Adrenal gland (tissue), 5 donors: ENCODE measurements at regions not wholly inside any gene's neighbourhood (a gene's known extent, or its start where the extent isn't known, plus 50 kb on each side); places are given as distances from the start of the nearest gene placed in this dataset.

ENCODE experiments used
- POLR2A ChIP-seq, 2 donors: fragments of 450-650 bp; IDR thresholded peaks; one replicate each; pipeline ENCODE4 v1.6.1; 2017; ENCODE audit warnings: antibody characterized with exemption in 2 of 2, mild to moderate bottlenecking in 2 of 2, moderate library complexity in 1 of 2
- TF ChIP-seq, protein P1 (sequence below), 6 experiments: fragments of 450-650 bp in 4 of 6; fragments of 200-600 bp in 2 of 6; sonication (generic) in 1 of 6; IDR thresholded peaks; 1 replicate in 5 of 6; 2 replicates in 1 of 6; pipeline versions ENCODE4 v1.5.1 to v1.8.0; 2016 to 2021; ENCODE audit warnings: antibody characterized with exemption in 6 of 6, mild to moderate bottlenecking in 2 of 6, moderate library complexity in 1 of 6
- donor health status: DM: no; HTN: no; CAD: no.

DNA sequence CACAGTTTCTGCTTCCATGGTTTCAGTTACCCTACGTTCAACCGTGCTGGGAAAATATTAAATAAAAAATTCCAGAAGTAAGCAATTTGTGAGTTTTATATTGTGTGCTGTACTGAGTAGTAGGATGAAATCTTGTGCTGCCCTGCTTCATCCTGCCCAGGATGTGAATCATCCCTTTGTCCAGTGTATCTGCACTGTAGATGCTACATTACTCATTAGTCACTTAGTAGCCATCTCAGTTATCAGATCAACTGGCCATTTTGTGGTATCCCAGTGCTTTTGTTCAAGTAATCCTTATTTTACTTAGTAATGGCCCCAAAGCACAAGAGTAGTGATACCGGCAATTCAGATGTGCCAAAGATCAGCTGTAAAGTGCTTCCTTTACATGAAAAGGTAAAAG is 97.9 kb downstream of the COX18 start:
- TF ChIP-seq, protein P1, sequence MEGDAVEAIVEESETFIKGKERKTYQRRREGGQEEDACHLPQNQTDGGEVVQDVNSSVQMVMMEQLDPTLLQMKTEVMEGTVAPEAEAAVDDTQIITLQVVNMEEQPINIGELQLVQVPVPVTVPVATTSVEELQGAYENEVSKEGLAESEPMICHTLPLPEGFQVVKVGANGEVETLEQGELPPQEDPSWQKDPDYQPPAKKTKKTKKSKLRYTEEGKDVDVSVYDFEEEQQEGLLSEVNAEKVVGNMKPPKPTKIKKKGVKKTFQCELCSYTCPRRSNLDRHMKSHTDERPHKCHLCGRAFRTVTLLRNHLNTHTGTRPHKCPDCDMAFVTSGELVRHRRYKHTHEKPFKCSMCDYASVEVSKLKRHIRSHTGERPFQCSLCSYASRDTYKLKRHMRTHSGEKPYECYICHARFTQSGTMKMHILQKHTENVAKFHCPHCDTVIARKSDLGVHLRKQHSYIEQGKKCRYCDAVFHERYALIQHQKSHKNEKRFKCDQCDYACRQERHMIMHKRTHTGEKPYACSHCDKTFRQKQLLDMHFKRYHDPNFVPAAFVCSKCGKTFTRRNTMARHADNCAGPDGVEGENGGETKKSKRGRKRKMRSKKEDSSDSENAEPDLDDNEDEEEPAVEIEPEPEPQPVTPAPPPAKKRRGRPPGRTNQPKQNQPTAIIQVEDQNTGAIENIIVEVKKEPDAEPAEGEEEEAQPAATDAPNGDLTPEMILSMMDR (IDR thresholded peaks at IDR 0.05): no peak
- TF ChIP-seq POLR2A (IDR thresholded peaks at IDR 0.05): no peak
